ENCODE measurements at regions not wholly inside any gene's neighbourhood (a gene's known extent, or its start where the extent isn't known, plus 50 kb on each side); places are given as distances from the start of the nearest gene placed in this dataset.

- intact Hi-C loops (cut with micrococcal nuclease): no loop called here
- no peak for DNase-seq
- Histone ChIP-seq H3K27ac (replicated peaks) (no peak overlapping the region), H3K4me3 (no peak overlapping the region), H3K36me3 (no peaks in the 10 kb centered on the region), H3K4me1 (no peaks in the 10 kb centered on the region), H3K9me3 (replicated peaks) (peaks cover 38% of the 10 kb centered on the region), H3K27me3 (ENCODE audit: low read depth) (no peaks in the 10 kb centered on the region)
- TF ChIP-seq, protein P1, sequence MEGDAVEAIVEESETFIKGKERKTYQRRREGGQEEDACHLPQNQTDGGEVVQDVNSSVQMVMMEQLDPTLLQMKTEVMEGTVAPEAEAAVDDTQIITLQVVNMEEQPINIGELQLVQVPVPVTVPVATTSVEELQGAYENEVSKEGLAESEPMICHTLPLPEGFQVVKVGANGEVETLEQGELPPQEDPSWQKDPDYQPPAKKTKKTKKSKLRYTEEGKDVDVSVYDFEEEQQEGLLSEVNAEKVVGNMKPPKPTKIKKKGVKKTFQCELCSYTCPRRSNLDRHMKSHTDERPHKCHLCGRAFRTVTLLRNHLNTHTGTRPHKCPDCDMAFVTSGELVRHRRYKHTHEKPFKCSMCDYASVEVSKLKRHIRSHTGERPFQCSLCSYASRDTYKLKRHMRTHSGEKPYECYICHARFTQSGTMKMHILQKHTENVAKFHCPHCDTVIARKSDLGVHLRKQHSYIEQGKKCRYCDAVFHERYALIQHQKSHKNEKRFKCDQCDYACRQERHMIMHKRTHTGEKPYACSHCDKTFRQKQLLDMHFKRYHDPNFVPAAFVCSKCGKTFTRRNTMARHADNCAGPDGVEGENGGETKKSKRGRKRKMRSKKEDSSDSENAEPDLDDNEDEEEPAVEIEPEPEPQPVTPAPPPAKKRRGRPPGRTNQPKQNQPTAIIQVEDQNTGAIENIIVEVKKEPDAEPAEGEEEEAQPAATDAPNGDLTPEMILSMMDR (IDR thresholded peaks at IDR 0.05; ENCODE audit: borderline replicate concordance): no peak
Observed at GRCh38 chr9:7591501-7591900, 208.1 kb downstream of the DMAC1 start.

DNA sequence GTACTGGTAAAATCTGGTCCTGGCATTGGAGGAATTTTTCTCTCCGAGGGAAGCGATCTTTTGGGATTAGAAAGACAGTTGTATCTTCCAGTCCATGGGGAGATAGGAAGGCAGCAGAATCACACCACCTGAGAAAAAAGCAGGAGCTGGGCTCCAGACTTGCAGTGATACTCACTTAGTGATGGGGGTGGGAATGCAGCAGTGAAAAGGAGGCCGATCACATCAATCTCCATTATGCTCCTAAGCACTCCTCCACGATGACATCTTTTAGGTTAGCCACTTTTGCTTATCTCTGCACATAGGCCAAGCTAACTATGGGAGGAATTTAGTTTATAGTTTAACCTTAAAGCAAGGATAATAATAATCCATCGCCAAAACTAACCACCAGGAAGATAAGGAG, 219.0 kb downstream of the DMAC1 start:
- Histone ChIP-seq H3K4me1 (no peaks in the 10 kb centered on the region), H3K4me3 (no peak overlapping the region), H3K27me3 (ENCODE audit: low read depth) (no peaks in the 10 kb centered on the region), H3K9me3 (replicated peaks) (peaks cover 5% of the 10 kb centered on the region), H3K27ac (replicated peaks) (no peak overlapping the region), H3K36me3 (no peaks in the 10 kb centered on the region)
- TF ChIP-seq, protein P1 (IDR thresholded peaks at IDR 0.05; ENCODE audit: borderline replicate concordance): no peak
- no peak for DNase-seq
- intact Hi-C loops (cut with micrococcal nuclease): no loop called here

- no peak for DNase-seq
- Histone ChIP-seq H3K27ac (replicated peaks) (no peak overlapping the region), H3K27me3 (ENCODE audit: low read depth) (no peaks in the 10 kb centered on the region), H3K4me1 (no peaks in the 10 kb centered on the region), H3K4me3 (no peak overlapping the region), H3K9me3 (replicated peaks) (no peaks in the 10 kb centered on the region), H3K36me3 (no peaks in the 10 kb centered on the region)
- intact Hi-C loops (cut with micrococcal nuclease): no loop called here
- TF ChIP-seq, protein P1 (IDR thresholded peaks at IDR 0.05; ENCODE audit: borderline replicate concordance): no peak
Observed at GRCh38 chr9:7579351-7579750, 220.2 kb downstream of the DMAC1 start.

DNA sequence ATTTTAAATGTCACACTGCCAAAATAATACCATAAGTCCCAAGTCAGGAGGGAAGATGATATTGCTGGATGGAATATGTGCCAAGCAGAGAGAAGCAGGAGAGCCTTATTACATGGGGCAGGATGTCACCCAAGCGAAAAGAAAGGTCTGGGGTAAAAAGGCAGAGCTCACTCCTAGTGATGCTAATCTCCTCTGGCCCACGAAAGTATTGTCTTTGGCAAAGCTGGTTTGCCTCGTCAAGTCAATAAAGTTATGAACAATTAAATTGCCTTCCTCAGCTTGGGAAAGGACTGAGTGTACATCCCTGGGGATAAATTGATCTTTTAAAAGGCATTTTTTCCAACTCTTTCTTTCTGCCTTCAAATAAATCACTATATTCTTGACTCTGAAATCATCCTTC, 220.6 kb downstream of the DMAC1 start:
- Histone ChIP-seq H3K4me1 (no peaks in the 10 kb centered on the region), H3K4me3 (no peak overlapping the region), H3K9me3 (replicated peaks) (no peaks in the 10 kb centered on the region), H3K27me3 (ENCODE audit: low read depth) (no peaks in the 10 kb centered on the region), H3K27ac (replicated peaks) (no peak overlapping the region), H3K36me3 (no peaks in the 10 kb centered on the region)
- no peak for DNase-seq
- TF ChIP-seq, protein P1 (IDR thresholded peaks at IDR 0.05; ENCODE audit: borderline replicate concordance): no peak
- intact Hi-C loops (cut with micrococcal nuclease): no loop called here

GRCh38 chr9:7570107-7570720, 229.4 kb downstream of the DMAC1 start:
- intact Hi-C loops (cut with micrococcal nuclease): no loop called here
- no peaks in the 10 kb centered on the region for H3K4me1 ChIP-seq
- DNase-seq: no peak
- no peak overlapping the region for H3K27ac ChIP-seq (replicated peaks)
- H3K4me3 ChIP-seq: no peak overlapping the region
- H3K9me3 ChIP-seq (replicated peaks): no peaks in the 10 kb centered on the region
- H3K27me3 ChIP-seq (ENCODE audit: low read depth): no peaks in the 10 kb centered on the region
- TF ChIP-seq, protein P1 (IDR thresholded peaks at IDR 0.05; ENCODE audit: borderline replicate concordance): peak; percentile 86
- no peaks in the 10 kb centered on the region for H3K36me3 ChIP-seq

Measured in left ventricle myocardium inferior (tissue), 1 donor.